ENCODE measurements at regions not wholly inside any gene's neighbourhood (a gene's known extent, or its start where the extent isn't known, plus 50 kb on each side); places are given as distances from the start of the nearest gene placed in this dataset.

DNA sequence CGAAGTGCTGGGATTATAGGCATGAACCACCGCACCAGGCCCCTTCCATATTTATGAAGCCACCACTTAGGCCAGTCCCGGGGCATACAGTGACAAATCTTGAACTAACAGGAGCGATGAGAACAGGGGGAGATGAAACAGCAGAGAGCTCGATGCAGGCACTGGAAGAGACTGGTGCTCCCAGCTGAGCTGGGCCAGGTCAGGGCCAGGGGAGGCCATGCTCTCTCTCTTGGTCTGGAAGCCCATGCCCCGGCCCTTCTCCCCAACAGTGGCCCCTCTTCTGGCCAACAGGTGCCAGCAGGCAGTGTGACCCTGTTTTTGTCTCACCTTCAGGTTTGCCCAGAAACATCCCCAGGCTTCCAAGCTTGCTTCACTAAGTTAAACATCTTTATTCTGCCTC lies 269.9 kb upstream of the C1orf174 start:
- Histone ChIP-seq H3K4me2 (ENCODE audit: low read depth, low read length, poor library complexity, severe bottlenecking) (no peak overlapping the region), H3K79me2 (ENCODE audit: insufficient read depth, low read length) (no peaks in the 10 kb centered on the region), H3K36me3 (ENCODE audit: low read length) (no peaks in the 10 kb centered on the region), H3K9ac (ENCODE audit: low read length) (no peak overlapping the region), H3K9me3 (ENCODE audit: insufficient read depth, low read length) (no peaks in the 10 kb centered on the region), H3K27ac (ENCODE audit: low read depth, low read length) (no peak overlapping the region), H3K27me3 (ENCODE audit: low read length) (no peaks in the 10 kb centered on the region), H3K4me3 (ENCODE audit: insufficient read depth, low read length, poor library complexity, severe bottlenecking) (no peak overlapping the region), H4K20me1 (ENCODE audit: low read depth, low read length) (no peaks in the 10 kb centered on the region), H3F3A (ENCODE audit: insufficient read depth) (no peaks in the 10 kb centered on the region), H3K9me2 (replicated peaks; ENCODE audit: insufficient read depth, low read length) (no peaks in the 10 kb centered on the region), H2AFZ (ENCODE audit: low read depth, low read length, severe bottlenecking) (no peak overlapping the region)
- no peak for TF ChIP-seq CTCF (IDR thresholded peaks at IDR 0.05; ENCODE audit: insufficient read depth, low read length, poor library complexity, severe bottlenecking)
- no peak for TF ChIP-seq EZH2phosphoT487 (conservative IDR thresholded peaks at IDR 0.05; ENCODE audit: low read length)

GRCh38 chr1:4170548-4171340 lies 270.7 kb upstream of the C1orf174 start:
- Histone ChIP-seq H3K36me3 (ENCODE audit: low read length) (no peaks in the 10 kb centered on the region), H3K79me2 (ENCODE audit: insufficient read depth, low read length) (no peaks in the 10 kb centered on the region), H3F3A (ENCODE audit: insufficient read depth) (no peaks in the 10 kb centered on the region), H3K9me2 (replicated peaks; ENCODE audit: insufficient read depth, low read length) (no peaks in the 10 kb centered on the region), H2AFZ (ENCODE audit: low read depth, low read length, severe bottlenecking) (no peak overlapping the region), H3K4me3 (ENCODE audit: insufficient read depth, low read length, poor library complexity, severe bottlenecking) (no peak overlapping the region), H3K9ac (ENCODE audit: low read length) (no peak overlapping the region), H3K27me3 (ENCODE audit: low read length) (no peaks in the 10 kb centered on the region), H3K27ac (ENCODE audit: low read depth, low read length) (no peak overlapping the region), H4K20me1 (ENCODE audit: low read depth, low read length) (no peaks in the 10 kb centered on the region), H3K9me3 (ENCODE audit: insufficient read depth, low read length) (no peaks in the 10 kb centered on the region), H3K4me2 (ENCODE audit: low read depth, low read length, poor library complexity, severe bottlenecking) (no peak overlapping the region)
- no peak for TF ChIP-seq EZH2phosphoT487 (conservative IDR thresholded peaks at IDR 0.05; ENCODE audit: low read length)
- TF ChIP-seq CTCF (IDR thresholded peaks at IDR 0.05; ENCODE audit: insufficient read depth, low read length, poor library complexity, severe bottlenecking) = no peak

DNA sequence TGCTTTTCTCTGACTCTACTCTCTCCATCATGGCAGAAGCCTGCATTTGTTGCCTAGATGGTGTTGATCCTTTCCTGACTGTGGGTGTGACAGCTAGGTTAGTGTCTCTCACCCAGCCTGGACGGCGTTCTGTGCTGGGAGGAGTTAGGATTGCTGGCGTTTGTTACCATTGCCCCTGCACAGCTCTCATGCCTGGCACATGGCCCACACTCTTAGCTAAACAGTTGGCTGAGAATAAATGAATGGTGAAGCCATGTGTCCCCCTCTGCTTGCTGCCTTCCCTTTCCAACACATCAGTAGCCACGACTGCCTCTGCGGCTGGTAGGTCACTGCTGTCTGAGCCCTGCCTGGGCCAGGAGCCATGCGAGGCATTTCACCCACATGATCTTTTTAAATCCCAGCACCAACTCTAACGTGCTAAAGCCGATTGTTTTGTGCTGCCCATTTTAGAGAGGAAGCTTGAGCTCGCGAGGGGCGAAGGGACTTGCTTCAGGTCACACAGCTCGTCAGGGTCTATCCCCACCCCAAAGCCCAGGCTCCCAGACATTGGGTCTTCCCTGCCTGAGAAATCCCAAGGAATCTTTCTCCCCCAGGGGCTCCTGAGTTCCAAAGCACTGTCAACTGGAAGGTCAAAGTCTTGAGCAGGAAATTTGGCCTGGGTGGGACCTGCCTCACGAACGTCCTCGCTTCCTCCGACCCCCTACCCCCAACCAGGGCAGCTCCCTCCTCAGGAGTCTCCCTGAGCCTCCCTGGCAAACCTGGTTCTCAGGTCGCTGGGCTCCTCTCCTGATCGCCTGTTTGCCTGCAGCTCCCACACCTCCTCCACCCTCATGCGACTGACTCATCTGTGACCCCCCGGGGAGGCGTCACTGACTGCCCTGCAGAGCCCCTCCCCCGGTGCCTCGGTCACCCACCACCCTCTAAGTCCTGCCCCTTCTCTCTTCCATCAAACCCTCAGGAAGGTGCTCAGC lies 271.7 kb upstream of the C1orf174 start:
- Histone ChIP-seq H3K27ac (ENCODE audit: low read depth, low read length) (no peak overlapping the region), H3K27me3 (ENCODE audit: low read length) (no peaks in the 10 kb centered on the region), H3F3A (ENCODE audit: insufficient read depth) (no peaks in the 10 kb centered on the region), H3K79me2 (ENCODE audit: insufficient read depth, low read length) (no peaks in the 10 kb centered on the region), H2AFZ (ENCODE audit: low read depth, low read length, severe bottlenecking) (no peak overlapping the region), H3K9me2 (replicated peaks; ENCODE audit: insufficient read depth, low read length) (no peaks in the 10 kb centered on the region), H3K36me3 (ENCODE audit: low read length) (no peaks in the 10 kb centered on the region), H3K4me3 (ENCODE audit: insufficient read depth, low read length, poor library complexity, severe bottlenecking) (no peak overlapping the region), H3K4me2 (ENCODE audit: low read depth, low read length, poor library complexity, severe bottlenecking) (no peak overlapping the region), H4K20me1 (ENCODE audit: low read depth, low read length) (no peaks in the 10 kb centered on the region), H3K9ac (ENCODE audit: low read length) (no peak overlapping the region), H3K9me3 (ENCODE audit: insufficient read depth, low read length) (no peaks in the 10 kb centered on the region)
- no peak for TF ChIP-seq CTCF (IDR thresholded peaks at IDR 0.05; ENCODE audit: insufficient read depth, low read length, poor library complexity, severe bottlenecking)
- no peak for TF ChIP-seq EZH2phosphoT487 (conservative IDR thresholded peaks at IDR 0.05; ENCODE audit: low read length)
